Neural cell (in vitro differentiated cells): ENCODE measurements at regions not wholly inside any gene's neighbourhood (a gene's known extent, or its start where the extent isn't known, plus 50 kb on each side); places are given as distances from the start of the nearest gene placed in this dataset.

ENCODE experiments used
- EP300 ChIP-seq: fragments of 450-650 bp; conservative IDR thresholded peaks from 2 replicates; pipeline ENCODE4 v1.6.1; 2014; ENCODE audit warnings: antibody characterized with exemption, mild to moderate bottlenecking, moderate library complexity; ENCODE audit not compliant: poor library complexity, severe bottlenecking
- EZH2 ChIP-seq: fragments of 200-600, 300-800 bp; shearing (Covaris generic), sonication (generic); IDR thresholded peaks from 2 replicates; pipeline ENCODE4 v1.6.1; 2014; ENCODE audit warnings: antibody characterized with exemption, low read length, borderline replicate concordance, mild to moderate bottlenecking; ENCODE audit not compliant: insufficient read depth, poor library complexity, severe bottlenecking
- MXI1 ChIP-seq: fragments of 450-650 bp; conservative IDR thresholded peaks from 2 replicates; pipeline ENCODE4 v1.6.1; 2014; ENCODE audit warnings: antibody characterized with exemption, mild to moderate bottlenecking; ENCODE audit not compliant: poor library complexity, severe bottlenecking
- POLR2AphosphoS5 ChIP-seq: IDR thresholded peaks from 2 replicates; pipeline ENCODE4 v1.6.1; 2012
- REST ChIP-seq: IDR thresholded peaks from 2 replicates; pipeline ENCODE4 v1.6.1; 2012; ENCODE audit warnings: borderline replicate concordance
- SMC3 ChIP-seq: fragments of 450-650 bp; conservative IDR thresholded peaks from 2 replicates; pipeline ENCODE4 v1.6.1; 2014; ENCODE audit warnings: antibody characterized with exemption, mild to moderate bottlenecking, moderate library complexity; ENCODE audit not compliant: poor library complexity
- TF ChIP-seq, protein P1 (sequence below): fragments of 450-650 bp; IDR thresholded peaks from 2 replicates; pipeline ENCODE4 v1.5.1; 2014; ENCODE audit warnings: antibody characterized with exemption, mild to moderate bottlenecking, moderate library complexity; ENCODE audit not compliant: poor library complexity, severe bottlenecking

- no peak for TF ChIP-seq REST
- TF ChIP-seq EP300 = no peak
- TF ChIP-seq, protein P1, sequence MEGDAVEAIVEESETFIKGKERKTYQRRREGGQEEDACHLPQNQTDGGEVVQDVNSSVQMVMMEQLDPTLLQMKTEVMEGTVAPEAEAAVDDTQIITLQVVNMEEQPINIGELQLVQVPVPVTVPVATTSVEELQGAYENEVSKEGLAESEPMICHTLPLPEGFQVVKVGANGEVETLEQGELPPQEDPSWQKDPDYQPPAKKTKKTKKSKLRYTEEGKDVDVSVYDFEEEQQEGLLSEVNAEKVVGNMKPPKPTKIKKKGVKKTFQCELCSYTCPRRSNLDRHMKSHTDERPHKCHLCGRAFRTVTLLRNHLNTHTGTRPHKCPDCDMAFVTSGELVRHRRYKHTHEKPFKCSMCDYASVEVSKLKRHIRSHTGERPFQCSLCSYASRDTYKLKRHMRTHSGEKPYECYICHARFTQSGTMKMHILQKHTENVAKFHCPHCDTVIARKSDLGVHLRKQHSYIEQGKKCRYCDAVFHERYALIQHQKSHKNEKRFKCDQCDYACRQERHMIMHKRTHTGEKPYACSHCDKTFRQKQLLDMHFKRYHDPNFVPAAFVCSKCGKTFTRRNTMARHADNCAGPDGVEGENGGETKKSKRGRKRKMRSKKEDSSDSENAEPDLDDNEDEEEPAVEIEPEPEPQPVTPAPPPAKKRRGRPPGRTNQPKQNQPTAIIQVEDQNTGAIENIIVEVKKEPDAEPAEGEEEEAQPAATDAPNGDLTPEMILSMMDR = no peak
- TF ChIP-seq MXI1 = no peak
- TF ChIP-seq EZH2 = no peak
- TF ChIP-seq POLR2AphosphoS5 = no peak
- no peak for TF ChIP-seq SMC3
Measured at GRCh38 chr22:34841911-34842310, 224.0 kb upstream of the ISX start.
